NCI-H345 treated with DMSO at 0.1 percent for 48 hours (cell line): ENCODE measurements at regions not wholly inside any gene's neighbourhood (a gene's known extent, or its start where the extent isn't known, plus 50 kb on each side); places are given as distances from the start of the nearest gene placed in this dataset.

Experiments
- DNase-seq: peaks from one replicate; lab custom pipeline; 2025; ENCODE audit not compliant: unreplicated experiment; lab: John Stamatoyannopoulos, UW

DNA sequence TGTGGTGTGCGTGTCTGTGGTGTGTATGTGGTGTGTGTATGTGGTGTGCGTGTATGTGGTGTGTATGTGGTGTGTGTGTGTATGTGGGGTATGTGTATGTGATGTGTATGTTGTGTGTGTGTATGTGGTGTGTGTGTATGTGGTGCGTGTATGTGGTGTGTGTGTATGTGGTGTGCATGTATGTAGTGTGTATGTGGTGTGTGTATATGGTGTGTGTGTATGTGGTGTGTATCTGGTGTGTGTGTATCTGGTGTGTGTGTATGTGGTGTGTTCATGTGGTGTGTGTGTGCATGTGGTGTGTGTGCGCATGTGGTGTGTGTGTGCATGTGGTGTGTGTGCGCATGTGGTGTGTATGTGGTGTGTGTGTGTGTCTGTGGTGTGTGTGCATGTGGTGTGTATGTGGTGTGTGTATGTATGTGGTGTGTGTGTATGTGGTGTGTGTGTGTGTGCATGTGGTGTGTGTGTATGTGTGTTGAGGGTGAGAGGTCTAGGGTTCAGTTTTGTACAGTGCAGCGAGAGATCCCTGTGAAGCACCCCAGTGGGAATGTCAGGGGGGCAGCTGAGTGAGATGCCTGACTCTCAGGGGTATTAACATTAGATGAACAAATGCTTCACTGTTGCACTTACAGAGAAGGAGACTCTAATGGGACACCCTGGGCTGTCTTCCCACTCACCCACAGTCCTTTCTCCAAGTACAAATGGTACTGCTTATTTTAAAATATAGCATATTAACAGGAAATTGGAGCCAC lies 61.3 kb upstream of the MEDAG start:
- no peak for DNase-seq

DNA sequence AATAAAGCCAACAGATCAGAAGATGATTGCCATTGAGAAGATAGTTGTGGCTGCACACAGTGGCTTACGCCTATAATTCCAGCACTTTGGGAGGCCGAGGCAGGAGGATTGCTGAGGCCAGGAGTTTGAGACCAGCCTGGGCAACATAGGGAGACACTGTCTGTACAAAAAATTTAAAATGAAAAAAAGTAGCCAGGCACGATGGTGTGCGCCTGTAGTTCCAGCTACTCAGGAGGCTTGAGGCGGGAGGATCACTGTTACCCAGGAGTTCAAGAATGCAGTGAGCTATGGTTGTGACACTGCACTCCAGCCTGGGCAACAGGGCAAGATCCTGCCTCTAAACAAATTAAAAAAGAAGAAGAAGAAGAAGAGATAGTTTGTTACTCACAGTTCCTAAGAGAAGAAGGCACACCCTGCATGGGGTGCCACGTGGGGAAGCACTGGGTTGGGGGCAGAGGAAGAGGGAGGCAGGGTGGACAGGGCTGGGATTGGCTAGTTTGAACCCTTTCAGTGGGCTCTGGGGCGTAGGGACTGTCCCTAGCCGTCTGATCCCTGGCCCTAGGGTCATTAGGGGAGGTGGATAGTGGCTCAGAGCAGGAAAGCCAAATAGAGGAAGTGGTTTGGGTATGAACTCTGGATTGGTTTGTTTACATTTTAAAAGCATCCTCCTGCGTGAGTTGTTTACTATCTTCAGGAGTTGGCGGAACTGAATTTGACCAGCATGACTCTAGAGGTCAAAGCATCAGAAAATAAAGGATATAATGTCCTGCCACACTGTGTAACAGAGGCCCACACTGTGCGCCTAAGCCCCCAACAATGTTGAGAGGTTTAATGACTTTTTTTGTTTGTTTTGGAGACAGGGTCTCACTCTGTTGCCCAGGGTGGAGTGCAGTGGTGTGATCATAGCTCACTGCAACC lies 60.5 kb upstream of the MEDAG start:
- no peak for DNase-seq

DNA sequence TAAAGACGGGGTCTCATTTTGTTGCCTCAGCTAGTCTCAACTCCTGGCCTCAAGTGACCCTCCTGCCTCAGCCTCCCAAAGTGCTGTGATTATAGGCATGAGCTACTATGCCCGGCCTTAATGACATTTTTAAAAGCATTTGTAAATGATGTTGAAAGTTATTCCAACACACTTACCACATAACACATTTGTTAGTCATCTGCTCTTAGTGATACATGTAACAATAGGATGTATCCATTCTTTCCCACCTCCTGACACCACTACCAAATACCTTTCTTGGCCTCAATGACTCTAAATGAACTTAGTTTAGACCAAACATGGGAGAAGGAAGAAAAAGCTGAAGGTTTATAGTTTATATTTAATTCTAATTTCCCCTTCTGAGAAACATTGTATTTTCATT lies 59.8 kb upstream of the MEDAG start:
- no peak for DNase-seq

DNA sequence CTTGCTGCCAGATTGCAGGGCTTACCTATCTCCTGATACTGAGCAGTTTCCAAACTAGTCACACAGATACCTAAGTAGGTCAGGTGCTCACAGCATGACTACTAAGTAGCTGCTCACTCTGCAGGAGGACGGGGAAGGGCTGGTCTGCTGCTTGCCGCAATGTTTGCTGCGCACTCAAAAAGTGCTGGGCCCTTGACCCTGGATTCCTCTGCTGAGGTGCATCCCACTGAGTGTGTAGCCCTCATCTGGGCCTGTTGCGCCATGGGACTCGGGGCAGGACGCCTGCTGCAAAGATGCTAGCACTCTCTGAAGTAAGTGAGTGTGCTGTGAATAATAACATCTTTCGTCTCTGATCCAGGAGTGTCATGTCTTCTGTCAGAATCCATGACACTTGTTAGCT lies 59.2 kb upstream of the MEDAG start:
- DNase-seq: no peak

DNA sequence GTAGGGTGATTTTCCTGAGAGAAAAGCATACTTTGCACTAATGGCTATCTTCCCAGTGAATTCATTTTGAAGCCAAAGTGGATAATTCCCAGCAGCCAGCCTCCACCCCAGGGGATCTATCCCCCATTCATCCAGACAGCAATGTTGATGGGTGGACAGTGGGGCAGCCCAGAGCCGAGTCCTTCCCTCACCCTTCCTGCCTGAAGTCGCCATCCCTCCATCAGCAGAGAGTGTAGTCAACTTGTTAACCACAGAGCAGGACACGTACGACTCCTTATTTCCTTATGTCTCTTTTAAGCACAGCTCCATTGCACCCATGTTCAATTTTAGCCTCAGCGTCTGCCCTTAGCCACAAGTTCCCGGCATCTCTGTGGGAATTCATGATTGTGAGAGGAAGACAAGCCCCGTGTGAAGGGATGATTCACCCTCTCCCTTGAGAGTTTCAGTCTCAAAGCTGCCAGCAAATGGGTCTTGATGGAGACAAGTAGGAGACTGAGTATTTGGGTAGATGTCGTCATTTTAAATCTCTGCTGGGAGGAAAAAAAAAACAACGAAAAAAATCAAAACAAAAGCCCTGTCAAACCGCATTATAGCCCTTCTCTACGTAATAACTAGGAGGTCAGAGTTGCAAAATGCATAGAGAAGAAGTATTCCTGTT lies 58.3 kb upstream of the MEDAG start:
- no peak for DNase-seq

DNA sequence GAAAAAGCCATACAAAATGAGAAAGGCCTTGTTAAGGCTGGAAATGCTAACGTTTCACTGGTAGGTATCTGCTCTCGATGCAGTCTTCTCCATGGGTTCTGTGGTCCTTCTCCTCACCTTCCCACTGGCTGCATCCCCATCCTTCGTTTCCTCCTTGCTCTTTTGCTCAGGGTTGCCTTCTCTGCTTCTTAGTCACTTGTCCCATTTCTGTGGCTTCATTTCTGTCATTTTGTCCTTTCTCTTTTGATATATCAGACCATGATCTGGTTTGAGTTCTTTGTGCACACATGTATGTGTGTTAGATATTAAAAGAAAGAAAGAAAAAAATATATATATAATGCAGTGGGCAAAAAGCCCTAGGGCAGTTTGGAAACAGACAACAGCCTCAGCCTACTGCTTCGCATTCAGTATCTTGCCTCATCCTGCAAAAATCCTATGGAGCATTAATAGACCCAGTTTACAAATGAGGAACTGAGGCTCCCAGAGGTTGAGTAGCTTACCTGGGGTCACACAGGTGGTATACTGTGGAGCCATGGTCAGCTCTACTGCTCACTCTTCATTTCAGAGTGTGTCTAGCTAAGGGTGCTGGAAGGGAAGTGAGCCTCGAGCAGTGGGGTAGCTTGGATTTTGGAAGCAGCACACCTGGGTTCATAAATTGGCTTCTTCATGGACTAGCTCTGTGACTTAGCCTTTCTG lies 57.6 kb upstream of the MEDAG start:
- DNase-seq: no peak

DNA sequence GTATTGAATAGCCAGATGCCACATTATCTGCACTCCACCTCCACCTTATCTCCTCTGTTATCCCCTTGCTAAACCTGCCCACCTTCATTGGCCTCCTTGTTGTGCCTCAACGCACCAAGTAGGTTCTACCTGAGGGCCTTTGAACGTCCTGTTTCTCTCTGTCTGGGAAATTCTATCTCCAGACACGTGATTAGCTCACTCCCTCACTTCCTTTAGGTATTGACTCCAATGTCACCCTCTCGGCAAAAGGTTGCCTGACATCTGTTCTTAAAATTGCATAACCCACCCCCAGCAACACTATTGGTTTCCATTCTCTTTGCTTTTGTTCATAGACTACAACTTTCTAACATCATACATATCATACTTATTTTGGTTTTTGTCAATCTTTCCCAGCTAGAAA lies 56.5 kb upstream of the MEDAG start:
- no peak for DNase-seq

DNA sequence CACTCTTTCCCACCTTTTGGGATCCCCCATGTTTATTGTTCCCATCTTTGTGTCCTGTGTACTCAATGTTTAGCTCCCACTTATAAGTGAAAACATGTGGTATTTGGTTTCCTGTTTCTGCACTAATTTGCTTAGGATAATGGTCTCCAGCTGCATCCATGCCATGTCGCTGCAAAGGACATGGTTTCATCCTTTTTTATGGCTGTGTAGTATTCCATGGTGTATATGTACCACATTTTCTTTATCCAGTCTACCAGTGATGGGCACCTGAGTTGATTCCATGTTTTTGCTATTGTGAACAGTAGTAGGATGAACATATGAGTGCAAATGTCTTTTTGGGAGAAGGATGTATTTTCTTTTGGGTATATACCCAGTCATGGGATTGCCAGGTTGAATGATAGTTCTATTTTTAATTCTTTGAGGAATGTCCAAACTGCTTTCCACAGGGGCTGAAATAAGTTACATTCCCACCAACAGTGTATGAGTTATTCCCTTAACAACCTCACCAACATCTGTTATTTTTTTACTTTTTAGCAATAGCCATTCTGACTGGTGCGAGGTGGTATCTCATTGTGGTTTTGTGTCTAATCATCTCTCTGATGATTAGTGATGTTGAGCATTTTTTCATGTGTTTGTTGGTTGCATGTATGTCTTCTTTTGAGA lies 55.7 kb upstream of the MEDAG start:
- no peak for DNase-seq

DNA sequence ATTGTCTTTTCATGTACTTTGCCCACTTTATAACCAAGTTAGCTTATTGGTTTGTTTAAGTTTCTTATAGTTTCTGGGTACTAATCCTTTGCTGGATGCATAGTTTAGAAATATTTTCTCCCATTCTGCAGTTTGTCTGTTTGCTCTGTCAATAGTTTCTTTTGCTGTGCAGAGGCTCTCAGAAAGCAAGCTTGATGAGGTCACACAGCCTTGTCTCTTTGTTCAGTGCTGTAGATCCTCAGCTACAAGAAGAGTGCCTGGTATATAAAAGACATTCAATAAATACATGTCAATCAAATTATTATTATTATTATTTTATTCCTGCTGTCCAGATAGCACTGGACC lies 55.2 kb upstream of the MEDAG start:
- no peak for DNase-seq

DNA sequence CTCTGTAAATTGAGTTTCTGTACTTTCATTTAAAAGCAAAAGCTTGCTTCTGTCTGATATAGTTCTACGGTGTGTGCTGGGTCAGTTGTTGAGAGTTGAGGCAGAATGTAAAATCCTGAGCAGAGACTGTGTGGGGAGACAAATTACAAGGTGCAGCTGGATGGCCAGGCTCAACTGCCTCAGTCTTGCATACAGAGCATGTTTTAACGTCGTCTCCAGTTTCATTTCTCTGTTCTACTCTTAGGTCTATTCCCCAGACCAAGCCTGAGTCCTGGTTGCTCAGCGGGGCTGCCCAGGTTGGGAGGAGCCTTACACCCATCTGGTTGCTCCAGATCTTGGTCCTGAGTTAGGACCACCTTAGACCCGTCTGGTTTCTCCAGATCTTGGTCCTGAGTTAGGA lies 54.4 kb upstream of the MEDAG start:
- no peak for DNase-seq

DNA sequence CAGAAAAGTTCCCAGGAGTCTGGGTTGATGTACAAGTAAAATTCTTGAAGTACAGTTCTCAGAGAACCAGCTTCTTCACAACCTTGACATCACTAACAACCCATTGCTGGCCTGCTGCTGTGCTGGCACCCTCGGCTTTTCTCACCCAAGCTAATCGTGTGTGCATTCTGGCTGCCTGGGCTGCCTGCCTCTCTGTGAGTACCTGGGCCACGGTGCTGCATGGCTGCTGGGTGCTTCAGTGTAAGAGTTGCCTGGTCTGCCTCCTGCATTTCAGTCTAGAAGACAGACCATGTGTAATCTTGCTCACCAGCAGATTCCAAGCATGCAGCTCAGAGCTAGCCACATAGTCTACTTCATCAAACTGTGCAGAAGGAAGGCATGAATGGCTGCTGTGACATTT lies 50.5 kb upstream of the MEDAG start:
- no peak for DNase-seq

DNA sequence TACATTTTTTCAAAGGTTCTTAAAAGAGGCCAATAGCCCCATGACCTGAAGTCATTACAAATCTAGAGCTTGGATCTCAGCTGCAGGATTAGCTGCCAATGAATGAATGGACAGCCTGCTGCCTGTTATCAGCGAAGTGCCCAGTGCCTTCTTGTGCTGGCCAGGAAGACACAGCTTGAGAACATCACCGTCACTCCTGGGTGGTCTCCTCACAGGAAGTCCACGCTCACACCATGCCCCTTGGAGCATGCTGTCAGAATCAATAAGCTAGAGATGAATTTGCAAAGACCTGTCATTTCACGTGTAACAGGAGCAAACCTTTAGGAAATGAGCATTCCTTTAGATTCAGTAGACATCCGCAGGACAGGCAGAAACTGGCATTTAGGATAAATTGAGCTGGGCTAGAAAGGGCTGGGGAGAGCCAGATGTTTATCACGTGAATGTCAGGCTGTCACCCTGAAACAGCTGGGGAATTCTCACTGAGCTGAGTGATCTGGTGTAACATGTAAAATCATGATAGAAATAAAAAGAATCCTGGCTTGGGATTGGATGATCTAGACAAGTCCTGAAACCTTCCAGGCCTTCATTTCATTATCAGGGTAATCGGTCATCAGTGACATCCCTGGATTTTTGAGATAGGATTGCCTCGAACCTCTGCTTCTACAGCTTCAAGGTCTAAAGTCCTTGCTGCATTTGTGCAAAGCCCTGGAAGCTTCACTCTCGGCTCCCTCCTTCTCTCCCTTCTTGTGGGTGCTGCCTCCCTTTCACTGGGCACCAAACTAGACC lies 49.9 kb upstream of the MEDAG start:
- DNase-seq: no peak
